Right kidney (tissue), 1 donor: ENCODE measurements at regions not wholly inside any gene's neighbourhood (a gene's known extent, or its start where the extent isn't known, plus 50 kb on each side); places are given as distances from the start of the nearest gene placed in this dataset.

ENCODE experiments used
- DNase-seq: peaks from one replicate; pipeline ENCODE4 v3.0.0-alpha.2; 2016

DNA sequence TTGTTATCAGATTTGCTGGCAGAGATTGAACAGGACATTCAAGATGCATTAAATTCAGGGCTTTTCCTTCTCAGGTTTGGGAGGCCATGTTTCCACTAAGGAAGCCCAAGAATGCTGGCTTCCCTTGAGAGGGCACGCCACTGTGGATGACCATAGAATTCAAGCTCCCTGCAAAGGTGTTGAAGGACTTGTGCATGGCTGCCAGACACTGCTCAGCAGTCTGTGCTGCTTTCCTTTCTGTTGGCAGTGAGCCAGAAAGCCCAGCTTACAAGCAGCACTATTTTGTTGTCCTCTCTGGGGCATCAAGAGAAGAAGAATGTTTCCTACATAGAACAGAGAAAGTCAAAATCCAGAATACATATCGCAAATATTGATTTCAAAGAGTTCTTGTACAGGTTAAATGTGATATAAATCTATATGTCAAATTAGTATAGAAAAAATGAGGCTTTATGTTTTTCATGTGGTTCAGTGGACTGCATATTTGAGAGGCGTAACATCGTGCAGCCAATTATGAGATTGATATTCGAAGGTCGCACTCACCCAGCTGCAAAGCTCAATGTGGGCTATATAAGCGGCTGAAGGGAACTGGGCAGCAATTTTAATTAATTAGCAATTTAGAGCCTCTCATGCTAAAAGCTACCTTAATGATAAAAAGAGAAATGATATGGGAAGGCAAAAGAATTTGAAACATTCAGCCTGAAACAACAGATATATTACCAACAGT lies 103.1 kb upstream of the ISL1 start:
- peak; percentile 3 for DNase-seq

DNA sequence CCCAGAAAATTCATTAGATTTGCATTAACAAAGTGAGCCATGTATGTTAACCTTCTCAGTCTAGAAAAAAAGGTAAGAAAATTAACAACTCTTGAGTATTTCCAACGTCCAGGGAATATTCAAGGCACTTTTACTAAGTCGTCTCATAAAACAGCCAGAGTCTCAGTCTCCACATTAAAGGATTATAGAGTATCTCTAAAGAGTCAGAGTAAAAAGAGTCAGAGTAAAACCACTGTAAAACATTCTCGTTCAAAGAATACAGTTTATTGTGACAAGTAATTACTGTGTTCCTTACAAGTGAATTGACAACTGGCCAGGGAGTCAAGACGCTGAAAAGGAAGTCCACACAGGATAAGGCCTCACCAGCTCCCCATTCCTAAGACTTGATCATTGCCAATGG lies 97.2 kb upstream of the ISL1 start:
- no peak for DNase-seq

DNA sequence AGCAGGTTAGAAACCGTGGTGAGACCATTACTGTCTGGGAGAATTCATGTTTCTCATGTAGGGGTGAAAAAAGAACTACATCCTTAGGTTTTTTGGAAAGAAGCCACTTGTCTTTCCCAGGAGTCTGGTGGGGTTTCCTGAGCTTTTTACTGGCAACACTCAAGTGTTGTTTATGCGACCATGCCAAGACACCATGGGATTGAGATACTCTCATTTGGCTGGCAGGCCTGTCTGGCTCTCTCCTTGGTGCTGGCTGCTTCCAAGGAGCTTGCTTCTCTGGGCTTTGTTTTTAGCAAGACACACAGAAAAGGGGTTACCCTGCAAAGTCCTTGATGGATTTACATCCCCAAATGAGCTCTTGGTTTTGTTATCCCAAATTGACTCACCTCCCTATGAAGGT lies 80.9 kb upstream of the ISL1 start:
- no peak for DNase-seq

- no peak for DNase-seq
These were observed 56.4 kb upstream of the ISL1 start for GRCh38 chr5:51326844-51327243.
